Dendritic cell treated with granulocyte-macrophage colony-stimulating factor and Interleukin-4, amounts not matched to agents 40 ng/mL and 50 ng/mL, for 4 days (primary cell): ENCODE measurements at regions not wholly inside any gene's neighbourhood (a gene's known extent, or its start where the extent isn't known, plus 50 kb on each side); places are given as distances from the start of the nearest gene placed in this dataset.
"Not testable (repeated sequence)": the region's sequence is repeated elsewhere in the genome, so short reads cannot be mapped to it uniquely, and the experiment has no call there.

ENCODE experiments used
- H3K27ac Mint-ChIP-seq: one replicate; pipeline ENCODE4 v1.8.0; 2022; ENCODE audit warnings: mild to moderate bottlenecking, mixed read lengths
- H3K27me3 Mint-ChIP-seq: one replicate; pipeline ENCODE4 v1.8.0; 2022; ENCODE audit warnings: mild to moderate bottlenecking, mixed read lengths
- H3K36me3 Mint-ChIP-seq: one replicate; pipeline ENCODE4 v1.8.0; 2022; ENCODE audit warnings: low read depth, mixed read lengths
- H3K4me1 Mint-ChIP-seq: one replicate; pipeline ENCODE4 v1.8.0; 2022; ENCODE audit warnings: low read depth, mixed read lengths
- H3K4me3 Mint-ChIP-seq: one replicate; pipeline ENCODE4 v1.8.0; 2022; ENCODE audit warnings: mild to moderate bottlenecking, moderate library complexity, mixed read lengths
- H3K9me3 Mint-ChIP-seq: one replicate; pipeline ENCODE4 v1.8.0; 2022; ENCODE audit warnings: mixed read lengths
- intact Hi-C: fragments of 100-400 bp; cut with micrococcal nuclease; formaldehyde crosslinking; loops from one replicate; pipeline ENCODE4 v1.15.0; 2022

- H3K27me3 Mint-ChIP-seq, H3K27ac Mint-ChIP-seq, intact Hi-C loops, H3K36me3 Mint-ChIP-seq, H3K4me1 Mint-ChIP-seq, H3K4me3 Mint-ChIP-seq: not testable (repeated sequence)
- H3K9me3 Mint-ChIP-seq = peaks cover 49% of the 10 kb centered on the region
Measured at GRCh38 chr5:9807366-9807765, 177.2 kb upstream of the TAS2R1 start.

- Mint-ChIP-seq H3K4me3 (no peak overlapping the region), H3K27me3 (no peaks in the 10 kb centered on the region), H3K27ac (no peak overlapping the region), H3K9me3 (peaks cover 35% of the 10 kb centered on the region), H3K36me3 (no peaks in the 10 kb centered on the region), H3K4me1 (no peaks in the 10 kb centered on the region)
- intact Hi-C loops = no loop called here
Measured at GRCh38 chr5:9801908-9802307, 171.8 kb upstream of the TAS2R1 start.

- H3K9me3 Mint-ChIP-seq = peaks cover 18% of the 10 kb centered on the region
- H3K27me3 Mint-ChIP-seq = no peaks in the 10 kb centered on the region
- H3K27ac Mint-ChIP-seq = no peak overlapping the region
- H3K4me3 Mint-ChIP-seq = no peak overlapping the region
- no peaks in the 10 kb centered on the region for H3K36me3 Mint-ChIP-seq
- H3K4me1 Mint-ChIP-seq = no peaks in the 10 kb centered on the region
- intact Hi-C loops = no loop called here
Measured at GRCh38 chr5:9799606-9800005, 169.5 kb upstream of the TAS2R1 start.

- no peaks in the 10 kb centered on the region for H3K9me3 Mint-ChIP-seq
- intact Hi-C loops = no loop called here
- no peaks in the 10 kb centered on the region for H3K27me3 Mint-ChIP-seq
- no peak overlapping the region for H3K4me3 Mint-ChIP-seq
- H3K27ac Mint-ChIP-seq = no peak overlapping the region
- no peaks in the 10 kb centered on the region for H3K36me3 Mint-ChIP-seq
- no peaks in the 10 kb centered on the region for H3K4me1 Mint-ChIP-seq
Measured at GRCh38 chr5:9790276-9790675, 160.1 kb upstream of the TAS2R1 start.

GRCh38 chr5:9789777-9790176, 159.6 kb upstream of the TAS2R1 start:
- H3K9me3 Mint-ChIP-seq = no peaks in the 10 kb centered on the region
- intact Hi-C loops = no loop called here
- no peaks in the 10 kb centered on the region for H3K27me3 Mint-ChIP-seq
- H3K4me1 Mint-ChIP-seq = no peaks in the 10 kb centered on the region
- H3K27ac Mint-ChIP-seq = no peak overlapping the region
- no peaks in the 10 kb centered on the region for H3K36me3 Mint-ChIP-seq
- H3K4me3 Mint-ChIP-seq = no peak overlapping the region

- Mint-ChIP-seq H3K27me3 (no peaks in the 10 kb centered on the region), H3K36me3 (no peaks in the 10 kb centered on the region), H3K4me3 (no peak overlapping the region), H3K27ac (no peak overlapping the region), H3K4me1 (no peaks in the 10 kb centered on the region), H3K9me3 (no peaks in the 10 kb centered on the region)
- intact Hi-C loops = no loop called here
Measured at GRCh38 chr5:9787861-9788600, 157.9 kb upstream of the TAS2R1 start.

GRCh38 chr5:9786380-9787360, 156.5 kb upstream of the TAS2R1 start:
- Mint-ChIP-seq H3K4me1 (no peaks in the 10 kb centered on the region), H3K4me3 (no peak overlapping the region), H3K9me3 (peaks cover 5% of the 10 kb centered on the region), H3K36me3 (no peaks in the 10 kb centered on the region), H3K27me3 (no peaks in the 10 kb centered on the region), H3K27ac (no peak overlapping the region)
- intact Hi-C loops = no loop called here

GRCh38 chr5:9785751-9786150, 155.6 kb upstream of the TAS2R1 start:
- Mint-ChIP-seq H3K36me3 (no peaks in the 10 kb centered on the region), H3K4me1 (no peaks in the 10 kb centered on the region), H3K4me3 (no peak overlapping the region), H3K27me3 (no peaks in the 10 kb centered on the region), H3K27ac (no peak overlapping the region), H3K9me3 (peaks cover 14% of the 10 kb centered on the region)
- intact Hi-C loops = no loop called here

- no peaks in the 10 kb centered on the region for H3K36me3 Mint-ChIP-seq
Measured at GRCh38 chr5:9784231-9784630, 154.1 kb upstream of the TAS2R1 start.

GRCh38 chr5:9782826-9783560, 152.8 kb upstream of the TAS2R1 start:
- H3K4me1 Mint-ChIP-seq = no peaks in the 10 kb centered on the region
- H3K4me3 Mint-ChIP-seq = no peak overlapping the region
- intact Hi-C loops = no loop called here
- H3K36me3 Mint-ChIP-seq = no peaks in the 10 kb centered on the region
- no peak overlapping the region for H3K27ac Mint-ChIP-seq
- H3K27me3 Mint-ChIP-seq = no peaks in the 10 kb centered on the region
- H3K9me3 Mint-ChIP-seq = peaks cover 25% of the 10 kb centered on the region

More at GRCh38 chr5:9784231-9784630, 154.1 kb upstream of the TAS2R1 start:
- Mint-ChIP-seq H3K9me3 (peaks cover 25% of the 10 kb centered on the region), H3K27me3 (no peaks in the 10 kb centered on the region), H3K4me1 (no peaks in the 10 kb centered on the region), H3K27ac (no peak overlapping the region), H3K4me3 (no peak overlapping the region)
- intact Hi-C loops = no loop called here

- Mint-ChIP-seq H3K9me3 (peaks cover 25% of the 10 kb centered on the region), H3K27me3 (no peaks in the 10 kb centered on the region), H3K27ac (no peak overlapping the region), H3K36me3 (no peaks in the 10 kb centered on the region), H3K4me1 (no peaks in the 10 kb centered on the region), H3K4me3 (no peak overlapping the region)
- intact Hi-C loops = no loop called here
Measured at GRCh38 chr5:9781890-9782289, 151.7 kb upstream of the TAS2R1 start.

- H3K36me3 Mint-ChIP-seq = no peaks in the 10 kb centered on the region
- H3K4me1 Mint-ChIP-seq = no peaks in the 10 kb centered on the region
- no peak overlapping the region for H3K27ac Mint-ChIP-seq
- no peaks in the 10 kb centered on the region for H3K27me3 Mint-ChIP-seq
- intact Hi-C loops = no loop called here
- H3K9me3 Mint-ChIP-seq = peaks cover 30% of the 10 kb centered on the region
- H3K4me3 Mint-ChIP-seq = no peak overlapping the region
Measured at GRCh38 chr5:9781275-9781674, 151.1 kb upstream of the TAS2R1 start.

GRCh38 chr5:9780501-9780900, 150.3 kb upstream of the TAS2R1 start:
- H3K36me3 Mint-ChIP-seq = no peaks in the 10 kb centered on the region
- H3K4me1 Mint-ChIP-seq = no peaks in the 10 kb centered on the region
- H3K27me3 Mint-ChIP-seq = no peaks in the 10 kb centered on the region
- peaks cover 32% of the 10 kb centered on the region for H3K9me3 Mint-ChIP-seq
- H3K4me3 Mint-ChIP-seq = no peak overlapping the region
- intact Hi-C loops = no loop called here
- H3K27ac Mint-ChIP-seq = no peak overlapping the region

- Mint-ChIP-seq H3K27me3 (no peaks in the 10 kb centered on the region), H3K27ac (no peak overlapping the region), H3K4me1 (no peaks in the 10 kb centered on the region), H3K4me3 (no peak overlapping the region), H3K9me3 (peaks cover 26% of the 10 kb centered on the region), H3K36me3 (no peaks in the 10 kb centered on the region)
- intact Hi-C loops = no loop called here
Measured at GRCh38 chr5:9776525-9776924, 146.4 kb upstream of the TAS2R1 start.
